Epithelial cell of prostate (primary cell): ENCODE measurements at regions not wholly inside any gene's neighbourhood (a gene's known extent, or its start where the extent isn't known, plus 50 kb on each side); places are given as distances from the start of the nearest gene placed in this dataset.
"Not testable (repeated sequence)": the region's sequence is repeated elsewhere in the genome, so short reads cannot be mapped to it uniquely, and the experiment has no call there.

Experiments
- DNase-seq: peaks from one replicate; pipeline ENCODE4 v3.0.0-alpha.2; 2011; ENCODE audit warnings: low read depth, low spot score
- H3K27ac ChIP-seq: fragments of 450-650 bp; 2 replicates; pipeline ENCODE4 v1.5.1; 2017; ENCODE audit warnings: mild to moderate bottlenecking

- H3K27ac ChIP-seq, DNase-seq: not testable (repeated sequence)
Measured at GRCh38 chr20:30631261-30631789, 626.1 kb upstream of the DEFB115 start.

- H3K27ac ChIP-seq, DNase-seq: not testable (repeated sequence)
Measured at GRCh38 chr20:30632773-30633172, 624.7 kb upstream of the DEFB115 start.

GRCh38 chr20:30641522-30641921 lies 615.9 kb upstream of the DEFB115 start:
- H3K27ac ChIP-seq = not testable (repeated sequence)

GRCh38 chr20:30660982-30661381 lies 596.5 kb upstream of the DEFB115 start:
- H3K27ac ChIP-seq, DNase-seq: not testable (repeated sequence)

More at GRCh38 chr20:30641522-30641921, 615.9 kb upstream of the DEFB115 start:
- DNase-seq = not testable (repeated sequence)

- H3K27ac ChIP-seq, DNase-seq: not testable (repeated sequence)
Measured at GRCh38 chr20:30668418-30668817, 589.0 kb upstream of the DEFB115 start.

- H3K27ac ChIP-seq, DNase-seq: not testable (repeated sequence)
Measured at GRCh38 chr20:30669330-30670029, 588.0 kb upstream of the DEFB115 start.

- not testable (repeated sequence) for H3K27ac ChIP-seq, DNase-seq
Measured at GRCh38 chr20:30671120-30671519, 586.3 kb upstream of the DEFB115 start.

- DNase-seq, H3K27ac ChIP-seq: not testable (repeated sequence)
Measured at GRCh38 chr20:30675988-30676564, 581.4 kb upstream of the DEFB115 start.

GRCh38 chr20:30682236-30682635 lies 575.2 kb upstream of the DEFB115 start:
- DNase-seq, H3K27ac ChIP-seq: not testable (repeated sequence)

GRCh38 chr20:30712861-30713260 lies 544.6 kb upstream of the DEFB115 start:
- DNase-seq, H3K27ac ChIP-seq: not testable (repeated sequence)

- not testable (repeated sequence) for DNase-seq, H3K27ac ChIP-seq
Measured at GRCh38 chr20:30719415-30720199, 537.9 kb upstream of the DEFB115 start.

- not testable (repeated sequence) for DNase-seq, H3K27ac ChIP-seq
Measured at GRCh38 chr20:30723511-30723910, 534.0 kb upstream of the DEFB115 start.

GRCh38 chr20:30723934-30724687 lies 533.4 kb upstream of the DEFB115 start:
- not testable (repeated sequence) for H3K27ac ChIP-seq

GRCh38 chr20:30724688-30725074 lies 532.8 kb upstream of the DEFB115 start:
- H3K27ac ChIP-seq, DNase-seq: not testable (repeated sequence)

More at GRCh38 chr20:30723934-30724687, 533.4 kb upstream of the DEFB115 start:
- DNase-seq = peak; percentile 34

- H3K27ac ChIP-seq, DNase-seq: not testable (repeated sequence)
Measured at GRCh38 chr20:30725188-30725587, 532.3 kb upstream of the DEFB115 start.

- H3K27ac ChIP-seq, DNase-seq: not testable (repeated sequence)
Measured at GRCh38 chr20:30728271-30728885, 529.1 kb upstream of the DEFB115 start.
